Fibroblast of villous mesenchyme (primary cell): ENCODE measurements at regions not wholly inside any gene's neighbourhood (a gene's known extent, or its start where the extent isn't known, plus 50 kb on each side); places are given as distances from the start of the nearest gene placed in this dataset.

Source experiments
- DNase-seq: peaks from one replicate; pipeline ENCODE4 v3.0.0-alpha.2; 2010; ENCODE audit warnings: low read depth
- H3K4me3 ChIP-seq: 2 replicates; pipeline ENCODE4 v1.5.1; 2011; ENCODE audit warnings: low read depth, mild to moderate bottlenecking, low read length
- CTCF ChIP-seq: IDR thresholded peaks from 2 replicates; pipeline ENCODE4 v1.5.1; 2012; ENCODE audit warnings: low read depth, mild to moderate bottlenecking, low read length; ENCODE audit not compliant: insufficient read depth

GRCh38 chr1:175870217-175870616, 126.8 kb upstream of the TNR start:
- no peak overlapping the region for H3K4me3 ChIP-seq
- TF ChIP-seq CTCF: no peak
- no peak for DNase-seq

DNA sequence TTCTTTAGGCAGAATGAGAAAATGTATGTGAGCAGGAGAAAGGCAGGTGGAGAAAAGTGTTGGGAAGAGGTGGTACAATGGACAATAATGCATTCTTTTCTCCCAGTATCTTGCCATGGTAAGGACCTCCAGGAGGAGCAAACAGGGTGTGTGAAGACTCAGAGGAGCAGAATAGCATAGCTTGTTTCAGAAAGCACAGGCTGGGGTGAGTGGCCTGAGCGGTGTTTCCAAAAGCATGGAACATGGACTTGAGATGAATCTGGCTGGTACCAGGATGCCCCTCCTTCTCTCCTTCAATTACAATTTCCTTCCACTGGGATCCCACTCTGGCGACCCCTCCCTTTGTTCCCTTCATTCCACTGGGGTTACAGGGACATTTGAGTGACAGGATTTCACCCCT, 123.4 kb upstream of the TNR start:
- H3K4me3 ChIP-seq: no peak overlapping the region
- TF ChIP-seq CTCF: no peak
- DNase-seq: no peak

GRCh38 chr1:175865041-175865766, 121.8 kb upstream of the TNR start:
- no peak for DNase-seq
- no peak overlapping the region for H3K4me3 ChIP-seq
- no peak for TF ChIP-seq CTCF

GRCh38 chr1:175864625-175865024, 121.2 kb upstream of the TNR start:
- no peak for TF ChIP-seq CTCF
- no peak overlapping the region for H3K4me3 ChIP-seq
- DNase-seq: no peak

- TF ChIP-seq CTCF: no peak
Observed at GRCh38 chr1:175864183-175864582, 120.8 kb upstream of the TNR start.

GRCh38 chr1:175863299-175864050, 120.1 kb upstream of the TNR start:
- no peak for DNase-seq
- TF ChIP-seq CTCF: no peak
- no peak overlapping the region for H3K4me3 ChIP-seq

More at GRCh38 chr1:175864183-175864582, 120.8 kb upstream of the TNR start:
- H3K4me3 ChIP-seq: no peak overlapping the region
- DNase-seq: no peak
